HUES6 (cell line): ENCODE measurements at regions not wholly inside any gene's neighbourhood (a gene's known extent, or its start where the extent isn't known, plus 50 kb on each side); places are given as distances from the start of the nearest gene placed in this dataset.

Experiments
- H3K27ac ChIP-seq: 2 replicates; pipeline ENCODE4 v1.7.0; 2013; ENCODE audit warnings: low read depth, mild to moderate bottlenecking, low read length, inconsistent platforms
- H3K27me3 ChIP-seq: 2 replicates; pipeline ENCODE4 v1.6.1; 2013; ENCODE audit warnings: low read length; ENCODE audit not compliant: control insufficient read depth, insufficient read depth
- H3K36me3 ChIP-seq: 2 replicates; pipeline ENCODE4 v1.6.1; 2013; ENCODE audit warnings: low read length; ENCODE audit not compliant: control insufficient read depth, insufficient read depth
- H3K4me1 ChIP-seq: 2 replicates; pipeline ENCODE4 v1.6.1; 2013; ENCODE audit warnings: low read length; ENCODE audit not compliant: control insufficient read depth, insufficient read depth
- H3K4me3 ChIP-seq: 2 replicates; pipeline ENCODE4 v1.5.1; 2013; ENCODE audit warnings: low read depth, low read length
- H3K9ac ChIP-seq: one replicate; pipeline ENCODE4 v1.6.1; 2013; ENCODE audit warnings: mild to moderate bottlenecking, low read length
- H3K9me3 ChIP-seq: 2 replicates; pipeline ENCODE4 v1.6.1; 2013; ENCODE audit warnings: low read depth, low read length; ENCODE audit not compliant: control insufficient read depth, insufficient read depth

GRCh38 chr20:52837378-52837777, 134.8 kb upstream of the TSHZ2 start:
- Histone ChIP-seq H3K27ac (no peak overlapping the region), H3K4me1 (no peaks in the 10 kb centered on the region), H3K4me3 (no peak overlapping the region), H3K9ac (no peak overlapping the region), H3K9me3 (no peaks in the 10 kb centered on the region), H3K36me3 (no peaks in the 10 kb centered on the region), H3K27me3 (no peaks in the 10 kb centered on the region)

GRCh38 chr20:52833901-52834300, 138.3 kb upstream of the TSHZ2 start:
- no peak overlapping the region for H3K27ac ChIP-seq

GRCh38 chr20:52832151-52832774, 139.9 kb upstream of the TSHZ2 start:
- Histone ChIP-seq H3K4me3 (no peak overlapping the region), H3K36me3 (no peaks in the 10 kb centered on the region), H3K27ac (no peak overlapping the region), H3K4me1 (no peaks in the 10 kb centered on the region), H3K9me3 (peaks cover 9% of the 10 kb centered on the region), H3K27me3 (no peaks in the 10 kb centered on the region), H3K9ac (no peak overlapping the region)

More at GRCh38 chr20:52833901-52834300, 138.3 kb upstream of the TSHZ2 start:
- no peaks in the 10 kb centered on the region for H3K4me1 ChIP-seq
- no peak overlapping the region for H3K4me3 ChIP-seq
- no peaks in the 10 kb centered on the region for H3K27me3 ChIP-seq
- H3K9ac ChIP-seq = no peak overlapping the region
- no peaks in the 10 kb centered on the region for H3K36me3 ChIP-seq
- H3K9me3 ChIP-seq = peaks cover 9% of the 10 kb centered on the region

DNA sequence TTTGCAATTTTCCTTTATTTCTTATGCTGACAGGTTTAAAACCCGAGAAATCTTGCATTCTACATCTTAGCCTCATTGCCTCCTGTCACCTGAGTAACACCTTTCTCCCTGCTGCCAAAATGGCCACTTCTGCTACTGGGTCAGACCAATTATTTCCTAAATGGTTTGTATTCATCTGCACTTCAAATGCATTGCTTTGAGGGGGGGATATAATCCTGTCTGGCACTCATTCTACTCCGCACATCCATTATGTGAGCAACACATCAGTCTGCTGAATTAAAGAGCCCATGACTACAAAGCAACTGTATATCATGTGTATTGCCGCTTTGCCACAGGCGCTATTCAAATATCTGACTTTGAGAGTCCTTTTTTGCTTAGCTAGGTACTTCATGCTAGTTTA, 141.6 kb upstream of the TSHZ2 start:
- Histone ChIP-seq H3K9ac (no peak overlapping the region), H3K27me3 (no peaks in the 10 kb centered on the region), H3K36me3 (no peaks in the 10 kb centered on the region), H3K9me3 (peaks cover 9% of the 10 kb centered on the region), H3K4me1 (no peaks in the 10 kb centered on the region), H3K27ac (no peak overlapping the region), H3K4me3 (no peak overlapping the region)

GRCh38 chr20:52829111-52829510, 143.0 kb upstream of the TSHZ2 start:
- peaks cover 9% of the 10 kb centered on the region for H3K9me3 ChIP-seq
- H3K9ac ChIP-seq = no peak overlapping the region
- H3K27ac ChIP-seq = no peak overlapping the region
- no peaks in the 10 kb centered on the region for H3K36me3 ChIP-seq
- H3K4me1 ChIP-seq = no peaks in the 10 kb centered on the region
- H3K27me3 ChIP-seq = no peaks in the 10 kb centered on the region
- H3K4me3 ChIP-seq = no peak overlapping the region

DNA sequence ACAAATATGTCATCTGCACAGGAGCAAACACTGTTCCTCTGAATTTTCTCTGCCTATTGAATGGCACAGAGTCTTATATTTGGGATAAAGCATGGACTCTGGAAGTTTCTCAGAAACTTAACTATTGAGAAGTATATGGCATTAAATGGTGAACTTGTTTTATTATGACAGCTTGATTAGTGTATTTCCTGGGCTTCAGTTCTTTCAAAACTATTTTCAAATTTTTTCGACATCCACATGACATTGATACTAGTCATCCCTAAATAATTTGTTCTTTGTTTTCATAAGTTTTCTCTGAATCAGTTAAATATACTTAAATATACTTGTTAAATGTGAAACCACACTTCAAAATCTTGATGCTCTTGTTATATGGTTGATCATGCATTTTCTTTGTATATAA, 144.0 kb upstream of the TSHZ2 start:
- Histone ChIP-seq H3K9me3 (peaks cover 9% of the 10 kb centered on the region), H3K4me3 (no peak overlapping the region), H3K27me3 (no peaks in the 10 kb centered on the region), H3K4me1 (no peaks in the 10 kb centered on the region), H3K36me3 (no peaks in the 10 kb centered on the region), H3K9ac (no peak overlapping the region), H3K27ac (no peak overlapping the region)

DNA sequence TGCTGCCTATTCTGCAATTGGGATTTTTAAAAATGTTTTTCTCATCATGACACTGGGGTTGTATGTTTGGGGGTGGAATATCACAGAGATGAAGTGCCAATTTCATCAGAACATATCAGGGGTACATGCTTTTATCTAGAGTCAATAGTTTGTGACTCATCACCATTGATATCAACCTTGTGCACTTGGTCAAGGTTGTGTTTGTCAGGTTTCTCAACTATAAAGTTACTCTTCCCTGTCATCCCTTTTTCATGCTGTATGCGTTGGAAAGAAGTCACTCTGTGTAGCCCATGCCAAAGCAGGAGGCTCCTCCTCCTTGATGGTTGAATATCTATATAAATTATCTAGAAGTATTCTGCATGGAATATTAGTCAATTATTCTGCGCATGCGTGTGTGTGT, 145.4 kb upstream of the TSHZ2 start:
- no peak overlapping the region for H3K4me3 ChIP-seq
- H3K27ac ChIP-seq = no peak overlapping the region
- peaks cover 9% of the 10 kb centered on the region for H3K9me3 ChIP-seq
- no peaks in the 10 kb centered on the region for H3K27me3 ChIP-seq
- no peaks in the 10 kb centered on the region for H3K4me1 ChIP-seq
- H3K36me3 ChIP-seq = no peaks in the 10 kb centered on the region
- H3K9ac ChIP-seq = no peak overlapping the region

DNA sequence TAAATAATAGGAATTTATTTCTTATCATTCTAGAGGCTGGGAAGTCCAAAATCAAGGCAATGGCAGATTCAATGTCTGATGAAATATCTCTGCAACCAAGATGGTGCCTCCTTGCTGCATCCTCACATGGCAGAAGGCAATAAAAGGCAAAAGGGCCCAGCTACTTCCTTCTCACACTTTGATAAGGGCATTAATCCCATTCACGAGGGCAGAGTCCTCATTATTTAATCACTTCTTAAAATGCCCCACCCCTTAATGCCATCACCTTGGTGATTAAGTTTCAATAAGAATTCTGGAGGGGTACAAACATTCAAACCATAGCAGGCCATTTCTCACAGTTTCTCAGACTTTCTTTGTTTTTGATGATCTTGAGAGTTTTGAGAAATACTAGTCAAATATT, 145.8 kb upstream of the TSHZ2 start:
- no peaks in the 10 kb centered on the region for H3K4me1 ChIP-seq

DNA sequence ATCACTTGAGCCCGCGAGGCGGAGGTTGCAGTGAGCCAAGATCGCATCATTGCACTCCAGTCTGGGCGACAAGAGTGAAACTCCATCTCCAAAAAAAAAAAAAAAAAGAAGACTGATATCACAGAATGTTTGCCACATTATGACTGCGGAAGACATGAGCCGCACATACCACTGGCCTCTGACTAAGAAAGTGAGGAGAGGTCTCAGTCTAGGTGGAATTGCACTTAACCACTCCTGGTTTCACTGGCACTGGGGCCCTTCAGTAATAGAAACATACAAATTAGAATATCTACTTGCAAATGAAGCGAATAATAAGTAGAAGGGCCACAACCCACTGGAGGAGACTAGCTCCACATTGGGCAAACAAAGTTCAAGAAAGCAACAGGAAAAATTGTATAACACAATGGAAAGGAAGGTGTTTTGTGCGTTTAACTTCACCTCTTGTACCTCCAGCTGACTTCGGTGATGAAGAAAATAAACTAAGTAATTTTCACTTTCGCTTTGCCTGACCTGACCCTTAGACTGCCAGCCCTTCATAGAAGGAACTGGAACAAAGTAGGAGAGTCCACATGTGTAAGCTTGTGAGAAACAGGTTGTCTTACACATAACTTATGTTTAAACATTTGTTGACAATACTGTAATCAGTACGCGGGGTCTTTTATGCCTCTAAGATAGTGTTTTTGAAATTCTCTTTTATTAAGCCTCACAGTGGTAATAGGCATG, 147.5 kb upstream of the TSHZ2 start:
- no peak overlapping the region for H3K27ac ChIP-seq
- H3K9ac ChIP-seq = no peak overlapping the region
- H3K9me3 ChIP-seq = peaks cover 5% of the 10 kb centered on the region
- H3K27me3 ChIP-seq = no peaks in the 10 kb centered on the region
- H3K36me3 ChIP-seq = no peaks in the 10 kb centered on the region
- no peaks in the 10 kb centered on the region for H3K4me1 ChIP-seq
- H3K4me3 ChIP-seq = no peak overlapping the region

More for the DNA sequence above, 145.8 kb upstream of the TSHZ2 start:
- Histone ChIP-seq H3K36me3 (no peaks in the 10 kb centered on the region), H3K27me3 (no peaks in the 10 kb centered on the region), H3K9me3 (peaks cover 9% of the 10 kb centered on the region), H3K9ac (no peak overlapping the region), H3K27ac (no peak overlapping the region), H3K4me3 (no peak overlapping the region)

- Histone ChIP-seq H3K27me3 (no peaks in the 10 kb centered on the region), H3K4me1 (no peaks in the 10 kb centered on the region), H3K27ac (no peak overlapping the region), H3K4me3 (no peak overlapping the region), H3K9me3 (no peaks in the 10 kb centered on the region), H3K9ac (no peak overlapping the region), H3K36me3 (no peaks in the 10 kb centered on the region)
Measured at GRCh38 chr20:52823303-52823702, 148.9 kb upstream of the TSHZ2 start.

- Histone ChIP-seq H3K27ac (no peak overlapping the region), H3K36me3 (no peaks in the 10 kb centered on the region), H3K4me3 (no peak overlapping the region), H3K9me3 (no peaks in the 10 kb centered on the region), H3K27me3 (no peaks in the 10 kb centered on the region), H3K9ac (no peak overlapping the region), H3K4me1 (no peaks in the 10 kb centered on the region)
Measured at GRCh38 chr20:52820641-52821292, 151.4 kb upstream of the TSHZ2 start.
